ENCODE measurements at regions not wholly inside any gene's neighbourhood (a gene's known extent, or its start where the extent isn't known, plus 50 kb on each side); places are given as distances from the start of the nearest gene placed in this dataset.

DNA sequence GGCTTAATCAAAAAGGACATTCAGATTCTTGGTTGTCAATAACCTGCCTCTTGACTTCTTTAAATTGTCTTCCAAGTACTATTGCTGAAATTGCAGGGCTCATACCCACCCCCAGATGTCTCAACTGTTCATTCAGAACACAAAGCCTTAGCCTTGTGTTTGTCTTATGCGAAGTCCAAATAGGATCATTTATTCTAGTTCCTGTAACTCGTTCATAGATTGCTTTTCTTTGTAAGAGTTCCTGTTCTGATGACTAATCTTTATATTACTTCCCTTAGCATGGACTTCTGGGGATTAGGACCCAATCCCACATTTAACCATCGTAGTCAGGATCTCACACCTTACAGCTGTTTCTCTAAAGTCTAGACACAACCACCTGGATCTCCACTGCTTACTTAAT is 226.0 kb downstream of the VEGFC start:
- no peak for TF ChIP-seq POLR2AphosphoS5 (IDR thresholded peaks at IDR 0.05)
- TF ChIP-seq, protein P1, sequence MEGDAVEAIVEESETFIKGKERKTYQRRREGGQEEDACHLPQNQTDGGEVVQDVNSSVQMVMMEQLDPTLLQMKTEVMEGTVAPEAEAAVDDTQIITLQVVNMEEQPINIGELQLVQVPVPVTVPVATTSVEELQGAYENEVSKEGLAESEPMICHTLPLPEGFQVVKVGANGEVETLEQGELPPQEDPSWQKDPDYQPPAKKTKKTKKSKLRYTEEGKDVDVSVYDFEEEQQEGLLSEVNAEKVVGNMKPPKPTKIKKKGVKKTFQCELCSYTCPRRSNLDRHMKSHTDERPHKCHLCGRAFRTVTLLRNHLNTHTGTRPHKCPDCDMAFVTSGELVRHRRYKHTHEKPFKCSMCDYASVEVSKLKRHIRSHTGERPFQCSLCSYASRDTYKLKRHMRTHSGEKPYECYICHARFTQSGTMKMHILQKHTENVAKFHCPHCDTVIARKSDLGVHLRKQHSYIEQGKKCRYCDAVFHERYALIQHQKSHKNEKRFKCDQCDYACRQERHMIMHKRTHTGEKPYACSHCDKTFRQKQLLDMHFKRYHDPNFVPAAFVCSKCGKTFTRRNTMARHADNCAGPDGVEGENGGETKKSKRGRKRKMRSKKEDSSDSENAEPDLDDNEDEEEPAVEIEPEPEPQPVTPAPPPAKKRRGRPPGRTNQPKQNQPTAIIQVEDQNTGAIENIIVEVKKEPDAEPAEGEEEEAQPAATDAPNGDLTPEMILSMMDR (IDR thresholded peaks at IDR 0.05), result no peak

Measured in prostate gland (tissue), 2 donors.